Keratinocyte (primary cell): ENCODE measurements at regions not wholly inside any gene's neighbourhood (a gene's known extent, or its start where the extent isn't known, plus 50 kb on each side); places are given as distances from the start of the nearest gene placed in this dataset.

Experiments
- DNase-seq: peaks from one replicate; pipeline ENCODE4 v3.0.0-alpha.2; 2011; ENCODE audit warnings: low read depth, missing footprints, low spot score
- FAIRE-seq: peaks from 2 replicates; lab custom pipeline; 2011; peaks lifted over from hg19 to GRCh38; lab: Jason Lieb, UNC
- H2AFZ ChIP-seq: 2 replicates; pipeline ENCODE4 v1.6.0; 2012; ENCODE audit warnings: low read length, control low read depth, inconsistent platforms; ENCODE audit not compliant: control insufficient read depth
- H3K27ac ChIP-seq: 2 replicates; pipeline ENCODE4 v1.5.1; 2011; ENCODE audit warnings: low read length; ENCODE audit not compliant: control insufficient read depth, insufficient read depth
- H3K27me3 ChIP-seq: 3 replicates; pipeline ENCODE4 v1.6.0; 2011; ENCODE audit warnings: low read length; ENCODE audit not compliant: control insufficient read depth, insufficient read depth; ENCODE audit errors: extremely low read depth
- H3K36me3 ChIP-seq, 2 experiments: 2 replicates in 1 of 2; 3 replicates in 1 of 2; pipeline ENCODE4 v1.5.1; 2011; ENCODE audit warnings: low read length in 2 of 2, mild to moderate bottlenecking in 1 of 2; ENCODE audit not compliant: control insufficient read depth in 2 of 2, insufficient read depth in 2 of 2; ENCODE audit errors: extremely low read depth in 1 of 2
- H3K4me1 ChIP-seq: 3 replicates; pipeline ENCODE4 v1.5.1; 2011; ENCODE audit warnings: low read length; ENCODE audit not compliant: control insufficient read depth, insufficient read depth; ENCODE audit errors: extremely low read depth
- H3K4me2 ChIP-seq: 3 replicates; pipeline ENCODE4 v1.6.0; 2011; ENCODE audit warnings: low read depth, low read length; ENCODE audit not compliant: control insufficient read depth, insufficient read depth; ENCODE audit errors: extremely low read depth
- H3K4me3 ChIP-seq, 3 experiments: fragments of 200-600 bp in 1 of 3; sonication (generic) in 1 of 3; 2 replicates in 2 of 3; 3 replicates in 1 of 3; pipeline ENCODE4 v1.5.1; 2011 to 2016; ENCODE audit warnings: low read length in 3 of 3, mild to moderate bottlenecking in 3 of 3, control low read depth in 2 of 3, inconsistent platforms in 1 of 3, low read depth in 1 of 3, mixed read lengths in 1 of 3, mixed run types in 1 of 3, moderate library complexity in 1 of 3; ENCODE audit not compliant: control insufficient read depth in 2 of 3, insufficient read depth in 2 of 3; ENCODE audit errors: extremely low read depth in 1 of 3
- H3K79me2 ChIP-seq: 2 replicates; pipeline ENCODE4 v1.6.0; 2012; ENCODE audit warnings: low read length; ENCODE audit not compliant: control insufficient read depth, insufficient read depth
- H3K9ac ChIP-seq: 3 replicates; pipeline ENCODE4 v1.6.0; 2011; ENCODE audit warnings: low read length; ENCODE audit not compliant: control insufficient read depth, insufficient read depth; ENCODE audit errors: extremely low read depth
- H3K9me1 ChIP-seq: 3 replicates; pipeline ENCODE4 v1.6.0; 2011; ENCODE audit warnings: low read length; ENCODE audit not compliant: control insufficient read depth, insufficient read depth; ENCODE audit errors: extremely low read depth
- H3K9me3 ChIP-seq: 2 replicates; pipeline ENCODE4 v1.5.1; 2012; ENCODE audit warnings: low read depth, low read length; ENCODE audit not compliant: control insufficient read depth
- H4K20me1 ChIP-seq: 3 replicates; pipeline ENCODE4 v1.6.0; 2011; ENCODE audit warnings: low read length; ENCODE audit not compliant: control insufficient read depth, insufficient read depth; ENCODE audit errors: extremely low read depth
- CTCF ChIP-seq, 3 experiments: IDR thresholded peaks in 1 of 3; conservative IDR thresholded peaks in 1 of 3; optimal IDR thresholded peaks in 1 of 3; 2 replicates in 2 of 3; 3 replicates in 1 of 3; pipeline versions ENCODE3 to v1.5.1; 2011; ENCODE audit warnings: low read length in 3 of 3, mild to moderate bottlenecking in 3 of 3, moderate library complexity in 2 of 3, control low read depth in 1 of 3, inconsistent platforms in 1 of 3; ENCODE audit not compliant: insufficient read depth in 2 of 3; ENCODE audit errors: extremely low read depth in 1 of 3
- EZH2 ChIP-seq: IDR thresholded peaks from one replicate; pipeline ENCODE4 v1.6.1; 2012; ENCODE audit warnings: inconsistent platforms, mild to moderate bottlenecking, low read length, moderate library complexity
- dilution Hi-C: fragments of 300-500 bp; cut with MboI; formaldehyde crosslinking; loops from one replicate; pipeline ENCODE4 v1.7.0; 2020; ENCODE audit warnings: low sequenced_read_pairs; ENCODE audit not compliant: extremely low pct_ligation_motif_present

- H3K79me2 ChIP-seq, result no peaks in the 10 kb centered on the region
- FAIRE-seq (peak; percentile 88), DNase-seq (no peak)
- peaks cover 12% of the 10 kb centered on the region for H3K4me1 ChIP-seq
- no peaks in the 10 kb centered on the region for H3K9me1 ChIP-seq
- no peak overlapping the region for H2AFZ ChIP-seq
- H4K20me1 ChIP-seq, result no peaks in the 10 kb centered on the region
- no peaks in the 10 kb centered on the region for H3K36me3 ChIP-seq
- no peak overlapping the region for H3K9ac ChIP-seq
- no peak overlapping the region for H3K4me3 ChIP-seq
- no peaks in the 10 kb centered on the region for H3K9me3 ChIP-seq
- H3K4me2 ChIP-seq, result no peak overlapping the region
- TF ChIP-seq CTCF (optimal IDR thresholded peaks at IDR 0.05 in 1 of 3, IDR thresholded peaks at IDR 0.05 in 1 of 3, conservative IDR thresholded peaks at IDR 0.05 in 1 of 3; ENCODE audit: extremely low read depth in 1 of 3, insufficient read depth in 2 of 3, low read length in 3 of 3) (no peak), EZH2 (no peak)
- H3K27me3 ChIP-seq, result no peaks in the 10 kb centered on the region
- dilution Hi-C loops, result no loop called here
- H3K27ac ChIP-seq, result no peak overlapping the region
These were observed 60.9 kb upstream of the DIPK2A start for GRCh38 chr3:143910756-143911155.

- TF ChIP-seq CTCF (optimal IDR thresholded peaks at IDR 0.05 in 1 of 3, IDR thresholded peaks at IDR 0.05 in 1 of 3, conservative IDR thresholded peaks at IDR 0.05 in 1 of 3; ENCODE audit: extremely low read depth in 1 of 3, insufficient read depth in 2 of 3, low read length in 3 of 3) (no peak), EZH2 (no peak)
- H3K9me1 ChIP-seq, result no peaks in the 10 kb centered on the region
- no peaks in the 10 kb centered on the region for H4K20me1 ChIP-seq
- FAIRE-seq (no peak), DNase-seq (no peak)
- dilution Hi-C loops, result no loop called here
- H3K4me2 ChIP-seq, result no peak overlapping the region
- H3K9me3 ChIP-seq, result no peaks in the 10 kb centered on the region
- no peak overlapping the region for H2AFZ ChIP-seq
- H3K4me1 ChIP-seq, result peaks cover 12% of the 10 kb centered on the region
- H3K27me3 ChIP-seq, result no peaks in the 10 kb centered on the region
- H3K36me3 ChIP-seq, result no peaks in the 10 kb centered on the region
- no peak overlapping the region for H3K27ac ChIP-seq
- H3K4me3 ChIP-seq, result no peak overlapping the region
- no peak overlapping the region for H3K9ac ChIP-seq
- no peaks in the 10 kb centered on the region for H3K79me2 ChIP-seq
These were observed 57.4 kb upstream of the DIPK2A start for GRCh38 chr3:143914257-143914656.
